Endothelial cell of umbilical vein (primary cell): ENCODE measurements at regions not wholly inside any gene's neighbourhood (a gene's known extent, or its start where the extent isn't known, plus 50 kb on each side); places are given as distances from the start of the nearest gene placed in this dataset.

ENCODE experiments used
- CTCF ChIP-seq, 2 donors: IDR thresholded peaks; 1 replicate in 1 of 2; 2 replicates in 1 of 2; pipeline ENCODE4 v1.5.1; 2011; ENCODE audit warnings: low read length in 2 of 2, mild to moderate bottlenecking in 2 of 2, moderate library complexity in 2 of 2, control low read depth in 1 of 2, inconsistent platforms in 1 of 2, low read depth in 1 of 2; ENCODE audit not compliant: insufficient read depth in 1 of 2; ENCODE audit errors: extremely low read depth in 1 of 2
- EZH2 ChIP-seq: IDR thresholded peaks from 2 replicates; pipeline ENCODE4 v1.6.1; 2012; ENCODE audit warnings: borderline replicate concordance, low read depth, mild to moderate bottlenecking, moderate library complexity, low read length, inconsistent platforms; ENCODE audit not compliant: severe bottlenecking
- GATA2 ChIP-seq: IDR thresholded peaks from 2 replicates; pipeline ENCODE4 v1.7.0; 2011; ENCODE audit warnings: low read depth, mild to moderate bottlenecking, moderate library complexity, mixed read lengths, low read length; ENCODE audit not compliant: insufficient read length, insufficient read depth
- POLR2A ChIP-seq: IDR thresholded peaks from 2 replicates; pipeline ENCODE4 v1.6.1; 2012; ENCODE audit warnings: low read depth, mild to moderate bottlenecking, control low read depth, low read length

- TF ChIP-seq POLR2A (no peak), CTCF (IDR thresholded peaks at IDR 0.05; ENCODE audit: extremely low read depth in 1 of 2, insufficient read depth in 1 of 2, low read depth in 1 of 2, low read length in 2 of 2) (no peak), EZH2 (no peak), GATA2 (no peak)
Observed at GRCh38 chr5:9815051-9815450, 184.9 kb upstream of the TAS2R1 start.
